ENCODE measurements at regions not wholly inside any gene's neighbourhood (a gene's known extent, or its start where the extent isn't known, plus 50 kb on each side); places are given as distances from the start of the nearest gene placed in this dataset.

DNA sequence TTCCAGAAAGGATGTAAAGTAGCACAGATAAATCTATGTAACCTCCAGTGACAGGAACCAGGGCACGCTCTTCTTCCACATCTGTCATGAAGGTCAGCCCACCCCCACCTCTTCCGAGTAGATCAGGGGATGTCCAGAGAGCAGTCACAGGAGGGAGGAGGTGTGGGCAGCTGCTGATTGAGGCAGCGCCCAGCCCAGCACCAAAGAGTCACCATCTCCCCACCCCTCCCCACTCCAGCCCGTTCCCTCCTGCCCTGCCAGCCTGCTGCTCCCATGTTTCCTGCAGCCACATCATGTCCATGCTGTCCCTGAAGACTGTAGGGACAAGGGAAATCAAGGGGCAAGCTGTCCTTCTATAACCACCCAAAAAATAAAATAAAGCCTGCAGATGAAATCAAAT lies 269.8 kb downstream of the BCL11A start:
- TF ChIP-seq, protein P1, sequence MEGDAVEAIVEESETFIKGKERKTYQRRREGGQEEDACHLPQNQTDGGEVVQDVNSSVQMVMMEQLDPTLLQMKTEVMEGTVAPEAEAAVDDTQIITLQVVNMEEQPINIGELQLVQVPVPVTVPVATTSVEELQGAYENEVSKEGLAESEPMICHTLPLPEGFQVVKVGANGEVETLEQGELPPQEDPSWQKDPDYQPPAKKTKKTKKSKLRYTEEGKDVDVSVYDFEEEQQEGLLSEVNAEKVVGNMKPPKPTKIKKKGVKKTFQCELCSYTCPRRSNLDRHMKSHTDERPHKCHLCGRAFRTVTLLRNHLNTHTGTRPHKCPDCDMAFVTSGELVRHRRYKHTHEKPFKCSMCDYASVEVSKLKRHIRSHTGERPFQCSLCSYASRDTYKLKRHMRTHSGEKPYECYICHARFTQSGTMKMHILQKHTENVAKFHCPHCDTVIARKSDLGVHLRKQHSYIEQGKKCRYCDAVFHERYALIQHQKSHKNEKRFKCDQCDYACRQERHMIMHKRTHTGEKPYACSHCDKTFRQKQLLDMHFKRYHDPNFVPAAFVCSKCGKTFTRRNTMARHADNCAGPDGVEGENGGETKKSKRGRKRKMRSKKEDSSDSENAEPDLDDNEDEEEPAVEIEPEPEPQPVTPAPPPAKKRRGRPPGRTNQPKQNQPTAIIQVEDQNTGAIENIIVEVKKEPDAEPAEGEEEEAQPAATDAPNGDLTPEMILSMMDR (IDR thresholded peaks at IDR 0.05; ENCODE audit: low read length): no peak
- no peak for TF ChIP-seq EZH2 (IDR thresholded peaks at IDR 0.05; ENCODE audit: borderline replicate concordance, low read length)

Data from OCI-LY1 (cell line).